Natural killer cell (primary cell): ENCODE measurements at regions not wholly inside any gene's neighbourhood (a gene's known extent, or its start where the extent isn't known, plus 50 kb on each side); places are given as distances from the start of the nearest gene placed in this dataset.

ENCODE experiments used
- ATAC-seq, 3 donors: fragments of 150-1000 bp in 2 of 3; fragments of 200-7000 bp in 1 of 3; cut with Tn5 transposase; 1 replicate in 1 of 3; 2 replicates in 2 of 3; pipeline ENCODE4 v1.10.0; 2021; ENCODE audit warnings: mild to moderate bottlenecking in 2 of 3, moderate library complexity in 2 of 3
- DNase-seq, 2 donors: peaks; one replicate each; pipeline versions ENCODE4 v3.0.0 to v3.0.0-alpha.2; 2013 to 2021; ENCODE audit warnings: mixed read lengths in 1 of 2
- H3K27ac ChIP-seq: one replicate; pipeline ENCODE4 v1.5.1; 2013; ENCODE audit warnings: mild to moderate bottlenecking, low read length
- H3K27me3 ChIP-seq: one replicate; pipeline ENCODE4 v1.6.1; 2013; ENCODE audit warnings: low read length; ENCODE audit not compliant: control insufficient read depth, insufficient read depth
- H3K36me3 ChIP-seq: one replicate; pipeline ENCODE4 v1.6.1; 2013; ENCODE audit warnings: low read length; ENCODE audit not compliant: control insufficient read depth, insufficient read depth
- H3K4me1 ChIP-seq: one replicate; pipeline ENCODE4 v1.6.1; 2013; ENCODE audit warnings: low read length; ENCODE audit not compliant: control insufficient read depth, insufficient read depth
- H3K4me3 ChIP-seq: one replicate; pipeline ENCODE4 v1.5.1; 2013; ENCODE audit warnings: low read length
- H3K9me3 ChIP-seq: one replicate; pipeline ENCODE4 v1.6.1; 2013; ENCODE audit warnings: low read length; ENCODE audit not compliant: control insufficient read depth, insufficient read depth
- H3K27ac Mint-ChIP-seq, 2 donors: one replicate each; pipeline ENCODE4 v1.8.0; 2022; ENCODE audit warnings: mild to moderate bottlenecking in 2 of 2, mixed read lengths in 2 of 2, moderate library complexity in 1 of 2
- H3K27me3 Mint-ChIP-seq, 2 donors: one replicate each; pipeline ENCODE4 v1.8.0; 2022; ENCODE audit warnings: low read depth in 2 of 2, mixed read lengths in 2 of 2
- H3K36me3 Mint-ChIP-seq: one replicate; pipeline ENCODE4 v1.8.0; 2022; ENCODE audit warnings: mixed read lengths
- H3K4me1 Mint-ChIP-seq, 2 donors: one replicate each; pipeline ENCODE4 v1.8.0; 2022; ENCODE audit warnings: mixed read lengths in 2 of 2
- H3K4me3 Mint-ChIP-seq: one replicate; pipeline ENCODE4 v1.8.0; 2022; ENCODE audit warnings: mild to moderate bottlenecking, moderate library complexity, mixed read lengths
- H3K9me3 Mint-ChIP-seq, 2 donors: one replicate each; pipeline ENCODE4 v1.8.0; 2022; ENCODE audit warnings: mixed read lengths in 2 of 2
- CTCF ChIP-seq: fragments of 200-600 bp; IDR thresholded peaks from one replicate; pipeline ENCODE4 v1.8.0; 2022; ENCODE audit warnings: antibody characterized with exemption
- WGBS: methylation state at CpG from one replicate; pipeline ENCODE4 v1.1.7; 2013; ENCODE audit warnings: missing lambda C conversion rate; ENCODE audit not compliant: insufficient coverage; 5-methylcytosine and 5-hydroxymethylcytosine counted together
- intact Hi-C: fragments of 100-400 bp; cut with micrococcal nuclease; formaldehyde crosslinking; loops from one replicate; pipeline ENCODE4 v1.14.2; 2022

GRCh38 chr6:125354649-125355048 lies 52.9 kb upstream of the HDDC2 start:
- no peak for ATAC-seq
- no peak for TF ChIP-seq CTCF
- no peaks in the 10 kb centered on the region for H3K36me3 ChIP-seq
- H3K4me1 Mint-ChIP-seq = no peaks in the 10 kb centered on the region
- DNase-seq = no peak
- H3K27ac ChIP-seq = no peak overlapping the region
- no peaks in the 10 kb centered on the region for H3K4me1 ChIP-seq
- H3K9me3 Mint-ChIP-seq = no peaks in the 10 kb centered on the region
- no peaks in the 10 kb centered on the region for H3K36me3 Mint-ChIP-seq
- H3K9me3 ChIP-seq = no peaks in the 10 kb centered on the region
- peaks cover 16 to 21% of the 10 kb centered on the region in 2 donors for H3K27me3 Mint-ChIP-seq
- no peak overlapping the region for H3K27ac Mint-ChIP-seq
- no peak overlapping the region for H3K4me3 Mint-ChIP-seq
- intact Hi-C loops = no loop called here
- no peaks in the 10 kb centered on the region for H3K27me3 ChIP-seq
- H3K4me3 ChIP-seq = no peak overlapping the region
- WGBS = 44% methylated on average over 3 of the region's 3 CpGs

GRCh38 chr6:125356884-125357283 lies 55.1 kb upstream of the HDDC2 start:
- H3K27me3 Mint-ChIP-seq = peaks cover 19 to 26% of the 10 kb centered on the region in 2 donors
- H3K4me1 ChIP-seq = no peaks in the 10 kb centered on the region
- no peak overlapping the region for H3K4me3 Mint-ChIP-seq
- H3K36me3 ChIP-seq = no peaks in the 10 kb centered on the region
- no peaks in the 10 kb centered on the region for H3K36me3 Mint-ChIP-seq
- intact Hi-C loops = no loop called here
- DNase-seq = no peak
- no peaks in the 10 kb centered on the region for H3K4me1 Mint-ChIP-seq
- no peak overlapping the region for H3K27ac Mint-ChIP-seq
- no peak for ATAC-seq
- no peak overlapping the region for H3K27ac ChIP-seq
- no peaks in the 10 kb centered on the region for H3K27me3 ChIP-seq
- H3K9me3 Mint-ChIP-seq = no peaks in the 10 kb centered on the region
- TF ChIP-seq CTCF = no peak
- no peaks in the 10 kb centered on the region for H3K9me3 ChIP-seq
- H3K4me3 ChIP-seq = no peak overlapping the region
- 75% methylated on average over 4 of the region's 5 CpGs for WGBS

GRCh38 chr6:125357515-125358256 lies 55.9 kb upstream of the HDDC2 start:
- H3K27me3 Mint-ChIP-seq = peaks cover 25 to 32% of the 10 kb centered on the region in 2 donors
- no peak for TF ChIP-seq CTCF
- H3K36me3 Mint-ChIP-seq = no peaks in the 10 kb centered on the region
- ATAC-seq (peak in 1 of 3 donors; percentile 26), DNase-seq (peak in 1 of 2 donors; percentile 41)
- H3K27ac Mint-ChIP-seq = no peak overlapping the region
- H3K4me3 Mint-ChIP-seq = no peak overlapping the region
- no peaks in the 10 kb centered on the region for H3K4me1 ChIP-seq
- no peaks in the 10 kb centered on the region for H3K9me3 Mint-ChIP-seq
- no peaks in the 10 kb centered on the region for H3K36me3 ChIP-seq
- H3K9me3 ChIP-seq = no peaks in the 10 kb centered on the region
- intact Hi-C loops = no loop called here
- 7% methylated on average over 5 of the region's 8 CpGs for WGBS
- no peak overlapping the region for H3K27ac ChIP-seq
- H3K27me3 ChIP-seq = peaks cover 4% of the 10 kb centered on the region
- H3K4me1 Mint-ChIP-seq = peaks cover 0 to 3% of the 10 kb centered on the region in 2 donors
- H3K4me3 ChIP-seq = no peak overlapping the region

- DNase-seq = no peak
- H3K27ac ChIP-seq = no peak overlapping the region
- intact Hi-C loops = no loop called here
- no peak overlapping the region for H3K4me3 Mint-ChIP-seq
- H3K9me3 ChIP-seq = no peaks in the 10 kb centered on the region
- no peaks in the 10 kb centered on the region for H3K36me3 Mint-ChIP-seq
- H3K27me3 Mint-ChIP-seq = peaks cover 27 to 36% of the 10 kb centered on the region in 2 donors
- no peak overlapping the region for H3K27ac Mint-ChIP-seq
- H3K9me3 Mint-ChIP-seq = no peaks in the 10 kb centered on the region
- H3K36me3 ChIP-seq = no peaks in the 10 kb centered on the region
- 93% methylated on average over 2 of the region's 3 CpGs for WGBS
- no peak for ATAC-seq
- H3K4me3 ChIP-seq = no peak overlapping the region
- peaks cover 9% of the 10 kb centered on the region for H3K4me1 ChIP-seq
- no peak for TF ChIP-seq CTCF
- peaks cover 16% of the 10 kb centered on the region for H3K27me3 ChIP-seq
- H3K4me1 Mint-ChIP-seq = peaks cover 0 to 4% of the 10 kb centered on the region in 2 donors
These were observed 57.1 kb upstream of the HDDC2 start for GRCh38 chr6:125358898-125359297.
